Neural cell (in vitro differentiated cells): ENCODE measurements at regions not wholly inside any gene's neighbourhood (a gene's known extent, or its start where the extent isn't known, plus 50 kb on each side); places are given as distances from the start of the nearest gene placed in this dataset.

Experiments used
- H2AFZ ChIP-seq: fragments of 200-600, 300-800 bp; sonication (generic), shearing (Covaris generic); 2 replicates; pipeline ENCODE4 v1.6.0; 2014; ENCODE audit warnings: low read depth, mild to moderate bottlenecking, antibody characterized with exemption, low read length, moderate library complexity
- H3F3A ChIP-seq: fragments of 200-600 bp; shearing (Covaris generic); 2 replicates; pipeline ENCODE4 v1.6.1; 2016; ENCODE audit warnings: mild to moderate bottlenecking, moderate library complexity, mixed read lengths, antibody characterized with exemption, low read length; ENCODE audit not compliant: insufficient read depth, poor library complexity, severe bottlenecking
- H3K27ac ChIP-seq: fragments of 200-600, 300-800 bp; sonication (generic), shearing (Covaris generic); 2 replicates; pipeline ENCODE4 v1.5.1; 2014; ENCODE audit warnings: mild to moderate bottlenecking, low read length, moderate library complexity
- H3K27me3 ChIP-seq: fragments of 300-800, 200-600 bp; sonication (generic), shearing (Covaris generic); 2 replicates; pipeline ENCODE4 v1.6.0; 2014; ENCODE audit warnings: mild to moderate bottlenecking, low read depth, low read length, moderate library complexity; ENCODE audit not compliant: insufficient read depth
- H3K36me3 ChIP-seq: fragments of 300-800, 200-600 bp; sonication (generic), shearing (Covaris generic); 2 replicates; pipeline ENCODE4 v1.5.1; 2014; ENCODE audit warnings: mild to moderate bottlenecking, antibody characterized with exemption, low read length, moderate library complexity; ENCODE audit not compliant: insufficient read depth
- H3K4me2 ChIP-seq: fragments of 300-800, 200-600 bp; sonication (generic), shearing (Covaris generic); 2 replicates; pipeline ENCODE4 v1.6.0; 2014; ENCODE audit warnings: mild to moderate bottlenecking, low read length
- H3K4me3 ChIP-seq: fragments of 300-800, 200-600 bp; sonication (generic), shearing (Covaris generic); 2 replicates; pipeline ENCODE4 v1.5.1; 2014; ENCODE audit warnings: mild to moderate bottlenecking, low read length, moderate library complexity
- H3K79me2 ChIP-seq: fragments of 200-600 bp; shearing (Covaris generic); replicated peaks from 2 replicates; pipeline ENCODE4 v1.6.0; 2014; ENCODE audit warnings: mild to moderate bottlenecking, low read length, moderate library complexity; ENCODE audit not compliant: insufficient read depth
- H3K9ac ChIP-seq: fragments of 300-800, 200-600 bp; sonication (generic), shearing (Covaris generic); 2 replicates; pipeline ENCODE4 v1.6.1; 2016; ENCODE audit warnings: mild to moderate bottlenecking, low read length, mixed read lengths
- H3K9me2 ChIP-seq: fragments of 200-600 bp; shearing (Covaris generic); 2 replicates; pipeline ENCODE4 v1.6.1; 2016; ENCODE audit warnings: mild to moderate bottlenecking, low read length, mixed read lengths; ENCODE audit not compliant: insufficient read depth
- H3K9me3 ChIP-seq: fragments of 200-600, 300-800 bp; sonication (generic), shearing (Covaris generic); 2 replicates; pipeline ENCODE4 v1.6.1; 2016; ENCODE audit warnings: mild to moderate bottlenecking, mixed run types, low read length, moderate library complexity, mixed read lengths
- H4K20me1 ChIP-seq: fragments of 200-600 bp; shearing (Covaris generic); 2 replicates; pipeline ENCODE4 v1.6.1; 2016; ENCODE audit warnings: mild to moderate bottlenecking, mixed run types; ENCODE audit not compliant: insufficient read depth
- EP300 ChIP-seq: fragments of 450-650 bp; conservative IDR thresholded peaks from 2 replicates; pipeline ENCODE4 v1.6.1; 2014; ENCODE audit warnings: antibody characterized with exemption, mild to moderate bottlenecking, moderate library complexity; ENCODE audit not compliant: poor library complexity, severe bottlenecking
- EZH2 ChIP-seq: fragments of 200-600, 300-800 bp; shearing (Covaris generic), sonication (generic); IDR thresholded peaks from 2 replicates; pipeline ENCODE4 v1.6.1; 2014; ENCODE audit warnings: antibody characterized with exemption, low read length, borderline replicate concordance, mild to moderate bottlenecking; ENCODE audit not compliant: insufficient read depth, poor library complexity, severe bottlenecking
- MXI1 ChIP-seq: fragments of 450-650 bp; conservative IDR thresholded peaks from 2 replicates; pipeline ENCODE4 v1.6.1; 2014; ENCODE audit warnings: antibody characterized with exemption, mild to moderate bottlenecking; ENCODE audit not compliant: poor library complexity, severe bottlenecking
- POLR2AphosphoS5 ChIP-seq: IDR thresholded peaks from 2 replicates; pipeline ENCODE4 v1.6.1; 2012
- RAD21 ChIP-seq: fragments of 450-650 bp; conservative IDR thresholded peaks from 2 replicates; pipeline ENCODE4 v1.6.1; 2014; ENCODE audit warnings: antibody characterized with exemption, mild to moderate bottlenecking, moderate library complexity
- REST ChIP-seq: IDR thresholded peaks from 2 replicates; pipeline ENCODE4 v1.6.1; 2012; ENCODE audit warnings: borderline replicate concordance
- SMC3 ChIP-seq: fragments of 450-650 bp; conservative IDR thresholded peaks from 2 replicates; pipeline ENCODE4 v1.6.1; 2014; ENCODE audit warnings: antibody characterized with exemption, mild to moderate bottlenecking, moderate library complexity; ENCODE audit not compliant: poor library complexity
- TAF1 ChIP-seq: IDR thresholded peaks from 2 replicates; pipeline ENCODE4 v1.6.1; 2012; ENCODE audit warnings: low read depth
- TF ChIP-seq, protein P1 (sequence below): fragments of 450-650 bp; IDR thresholded peaks from 2 replicates; pipeline ENCODE4 v1.5.1; 2014; ENCODE audit warnings: antibody characterized with exemption, mild to moderate bottlenecking, moderate library complexity; ENCODE audit not compliant: poor library complexity, severe bottlenecking

GRCh38 chr13:22286338-22286737 is 615.5 kb downstream of the FGF9 start:
- Histone ChIP-seq H3K9ac (no peak overlapping the region), H3K79me2 (no peaks in the 10 kb centered on the region), H3K4me3 (no peak overlapping the region), H3K36me3 (no peaks in the 10 kb centered on the region), H4K20me1 (no peaks in the 10 kb centered on the region), H3K27me3 (no peaks in the 10 kb centered on the region), H3K4me2 (no peak overlapping the region), H3K9me3 (no peaks in the 10 kb centered on the region), H2AFZ (no peak overlapping the region), H3K9me2 (no peaks in the 10 kb centered on the region), H3K27ac (no peak overlapping the region), H3F3A (no peaks in the 10 kb centered on the region)
- TF ChIP-seq POLR2AphosphoS5 (no peak), SMC3 (no peak), EP300 (no peak), EZH2 (no peak), REST (no peak), TAF1 (no peak), MXI1 (no peak)
- TF ChIP-seq, protein P1, sequence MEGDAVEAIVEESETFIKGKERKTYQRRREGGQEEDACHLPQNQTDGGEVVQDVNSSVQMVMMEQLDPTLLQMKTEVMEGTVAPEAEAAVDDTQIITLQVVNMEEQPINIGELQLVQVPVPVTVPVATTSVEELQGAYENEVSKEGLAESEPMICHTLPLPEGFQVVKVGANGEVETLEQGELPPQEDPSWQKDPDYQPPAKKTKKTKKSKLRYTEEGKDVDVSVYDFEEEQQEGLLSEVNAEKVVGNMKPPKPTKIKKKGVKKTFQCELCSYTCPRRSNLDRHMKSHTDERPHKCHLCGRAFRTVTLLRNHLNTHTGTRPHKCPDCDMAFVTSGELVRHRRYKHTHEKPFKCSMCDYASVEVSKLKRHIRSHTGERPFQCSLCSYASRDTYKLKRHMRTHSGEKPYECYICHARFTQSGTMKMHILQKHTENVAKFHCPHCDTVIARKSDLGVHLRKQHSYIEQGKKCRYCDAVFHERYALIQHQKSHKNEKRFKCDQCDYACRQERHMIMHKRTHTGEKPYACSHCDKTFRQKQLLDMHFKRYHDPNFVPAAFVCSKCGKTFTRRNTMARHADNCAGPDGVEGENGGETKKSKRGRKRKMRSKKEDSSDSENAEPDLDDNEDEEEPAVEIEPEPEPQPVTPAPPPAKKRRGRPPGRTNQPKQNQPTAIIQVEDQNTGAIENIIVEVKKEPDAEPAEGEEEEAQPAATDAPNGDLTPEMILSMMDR, result no peak

DNA sequence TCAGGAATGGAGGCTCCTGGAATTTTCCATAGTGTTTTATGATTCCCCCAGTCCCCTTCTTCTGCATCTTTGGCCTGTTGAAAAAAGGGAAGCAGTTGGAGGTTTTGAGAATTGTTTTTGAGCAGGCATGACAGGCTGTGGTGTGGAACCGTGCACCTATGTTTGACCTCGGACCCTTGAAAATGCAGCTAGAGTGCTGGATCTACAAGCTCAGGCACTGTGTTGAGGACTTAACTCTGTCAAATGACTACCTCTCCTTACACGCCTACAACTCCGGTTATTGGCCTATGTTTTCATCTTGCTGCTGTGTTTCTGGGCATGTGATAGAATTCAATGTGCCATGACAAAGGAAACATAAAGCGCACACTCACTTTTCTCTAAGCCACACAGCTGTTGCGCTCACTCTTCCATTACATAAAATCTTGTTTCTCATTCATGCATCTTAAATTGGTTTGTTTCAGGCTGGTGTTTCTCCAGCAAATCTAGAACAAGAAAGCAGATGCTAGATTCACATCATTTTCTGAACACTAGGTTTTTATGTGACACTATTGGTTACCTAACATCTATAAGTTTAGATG is 616.6 kb downstream of the FGF9 start:
- Histone ChIP-seq H2AFZ (no peak overlapping the region), H3K79me2 (no peaks in the 10 kb centered on the region)

More for the DNA sequence above, 616.6 kb downstream of the FGF9 start:
- Histone ChIP-seq H3K27me3 (no peaks in the 10 kb centered on the region), H3K9me3 (no peaks in the 10 kb centered on the region), H3K4me3 (no peak overlapping the region), H3F3A (no peaks in the 10 kb centered on the region), H3K36me3 (no peaks in the 10 kb centered on the region), H4K20me1 (no peaks in the 10 kb centered on the region), H3K9me2 (no peaks in the 10 kb centered on the region), H3K9ac (no peak overlapping the region), H3K27ac (no peak overlapping the region), H3K4me2 (no peak overlapping the region)
- TF ChIP-seq, protein P1, result no peak
- no peak for TF ChIP-seq SMC3
- no peak for TF ChIP-seq EP300
- TF ChIP-seq EZH2, result no peak
- TF ChIP-seq REST, result no peak
- TF ChIP-seq RAD21, result no peak
- no peak for TF ChIP-seq TAF1
- TF ChIP-seq MXI1, result no peak
- no peak for TF ChIP-seq POLR2AphosphoS5
